SK-N-SH (cell line): ENCODE measurements at regions not wholly inside any gene's neighbourhood (a gene's known extent, or its start where the extent isn't known, plus 50 kb on each side); places are given as distances from the start of the nearest gene placed in this dataset.

Experiments
- CTCF ChIA-PET: fragments of 300-600, 350-600 bp; formaldehyde crosslinking; extraction: SDS; loops from one replicate; lab custom pipeline; 2021; lab: Yijun Ruan, JAX
- POLR2A ChIA-PET: fragments of 350-600 bp; sonication (Branson Sonifier 250); formaldehyde crosslinking; extraction: SDS; loops from one replicate; lab custom pipeline; 2020; ENCODE audit warnings: antibody characterized with exemption, inconsistent platforms; lab: Yijun Ruan, JAX
- DNase-seq: peaks from one replicate; pipeline ENCODE4 v3.0.0; 2012
- H2AFZ ChIP-seq: fragments of 200-600 bp; sonication (generic); 2 replicates; pipeline ENCODE4 v1.8.1; 2016; ENCODE audit warnings: antibody characterized with exemption, mild to moderate bottlenecking, low read depth
- H3F3A ChIP-seq: fragments of 200-600 bp; sonication (generic); replicated peaks from 2 replicates; pipeline ENCODE3; 2016; ENCODE audit warnings: antibody characterized with exemption, mild to moderate bottlenecking; ENCODE audit not compliant: insufficient read depth
- H3K27ac ChIP-seq, 2 experiments: fragments of 200-500 bp in 1 of 2; fragments of 200-600 bp in 1 of 2; sonication (Bioruptor generic) in 1 of 2; sonication (generic), shearing (Covaris generic) in 1 of 2; 2 replicates each; pipeline versions ENCODE4 v1.5.1 to v1.6.1; 2014 to 2016; ENCODE audit warnings: low read depth in 2 of 2, inconsistent platforms in 1 of 2, low read length in 1 of 2, mild to moderate bottlenecking in 1 of 2, mixed read lengths in 1 of 2
- H3K27me3 ChIP-seq: fragments of 200-600 bp; sonication (generic), shearing (Covaris generic); 2 replicates; pipeline ENCODE4 v1.6.1; 2016; ENCODE audit warnings: mixed run types; ENCODE audit not compliant: insufficient read depth
- H3K36me3 ChIP-seq, 2 experiments: fragments of 200-500 bp in 1 of 2; fragments of 200-600 bp in 1 of 2; sonication (Bioruptor generic) in 1 of 2; sonication (generic) in 1 of 2; replicated peaks in 1 of 2; 2 replicates each; pipeline versions ENCODE3 to v1.5.1; 2014 to 2016; ENCODE audit warnings: low read length in 1 of 2, mild to moderate bottlenecking in 1 of 2; ENCODE audit not compliant: insufficient read depth in 2 of 2, control insufficient read depth in 1 of 2
- H3K4me1 ChIP-seq, 2 experiments: fragments of 200-500 bp in 1 of 2; fragments of 200-600 bp in 1 of 2; sonication (Bioruptor generic) in 1 of 2; sonication (generic), shearing (Covaris generic) in 1 of 2; 2 replicates each; pipeline versions ENCODE4 v1.5.1 to v1.6.1; 2014 to 2016; ENCODE audit warnings: low read depth in 1 of 2, low read length in 1 of 2, mixed run types in 1 of 2; ENCODE audit not compliant: insufficient read depth in 2 of 2, control insufficient read depth in 1 of 2
- H3K4me2 ChIP-seq: fragments of 200-600 bp; sonication (generic), shearing (Covaris generic); 2 replicates; pipeline ENCODE4 v1.6.1; 2017; ENCODE audit warnings: mixed run types
- H3K4me3 ChIP-seq, 2 experiments: fragments of 200-500 bp in 1 of 2; fragments of 200-600 bp in 1 of 2; sonication (Bioruptor generic) in 1 of 2; sonication (generic), shearing (Covaris generic) in 1 of 2; 2 replicates each; pipeline versions ENCODE4 v1.5.1 to v1.8.1; 2014 to 2016; ENCODE audit warnings: low read depth in 2 of 2, inconsistent platforms in 1 of 2, low read length in 1 of 2, mild to moderate bottlenecking in 1 of 2, mixed read lengths in 1 of 2, moderate library complexity in 1 of 2
- H3K79me2 ChIP-seq: fragments of 200-600 bp; sonication (generic); 2 replicates; pipeline ENCODE4 v1.8.1; 2017; ENCODE audit warnings: mild to moderate bottlenecking; ENCODE audit not compliant: insufficient read depth
- H3K9ac ChIP-seq: fragments of 200-600 bp; sonication (generic); 2 replicates; pipeline ENCODE4 v1.6.1; 2017; ENCODE audit warnings: mixed run types
- H3K9me2 ChIP-seq: fragments of 200-600 bp; sonication (generic); 2 replicates; pipeline ENCODE4 v1.6.1; 2017; ENCODE audit warnings: mixed run types
- H3K9me3 ChIP-seq: fragments of 200-600 bp; sonication (generic); 2 replicates; pipeline ENCODE4 v1.6.1; 2017; ENCODE audit warnings: mixed run types, mild to moderate bottlenecking, moderate library complexity
- H4K20me1 ChIP-seq: fragments of 200-600 bp; sonication (generic); 2 replicates; pipeline ENCODE4 v1.6.1; 2017; ENCODE audit warnings: mild to moderate bottlenecking, mixed run types; ENCODE audit not compliant: insufficient read depth
- FOSL2 ChIP-seq: IDR thresholded peaks from 2 replicates; pipeline ENCODE4 v1.4.0; 2012; ENCODE audit warnings: low read depth, mild to moderate bottlenecking, moderate library complexity, borderline replicate concordance
- FOXM1 ChIP-seq: IDR thresholded peaks from 2 replicates; pipeline ENCODE4 v1.4.0; 2012; ENCODE audit warnings: low read depth, mild to moderate bottlenecking
- GABPA ChIP-seq: IDR thresholded peaks from 2 replicates; pipeline ENCODE4 v1.4.0; 2012; ENCODE audit warnings: low read depth, mild to moderate bottlenecking
- JUND ChIP-seq: IDR thresholded peaks from 2 replicates; pipeline ENCODE4 v1.4.0; 2012
- MEF2A ChIP-seq: IDR thresholded peaks from 2 replicates; pipeline ENCODE4 v1.4.0; 2012; ENCODE audit warnings: low read depth, borderline replicate concordance
- MXI1 ChIP-seq: IDR thresholded peaks from 2 replicates; pipeline ENCODE4 v1.6.1; 2012; ENCODE audit warnings: mild to moderate bottlenecking, low read depth, low read length, improper control_type of control experiment
- NFIC ChIP-seq: IDR thresholded peaks from 2 replicates; pipeline ENCODE4 v1.4.0; 2012; ENCODE audit warnings: borderline replicate concordance
- POLR2AphosphoS5 ChIP-seq: IDR thresholded peaks from 2 replicates; pipeline ENCODE4 v1.6.1; 2012; ENCODE audit warnings: low read depth, low read length
- REST ChIP-seq: IDR thresholded peaks from 2 replicates; pipeline ENCODE4 v1.6.1; 2012; ENCODE audit warnings: mild to moderate bottlenecking, low read depth, low read length, moderate library complexity
- RFX5 ChIP-seq: IDR thresholded peaks from 2 replicates; pipeline ENCODE4 v1.6.1; 2012; ENCODE audit warnings: mild to moderate bottlenecking, improper control_type of control experiment, low read length
- SIN3A ChIP-seq: IDR thresholded peaks from 2 replicates; pipeline ENCODE4 v1.6.1; 2012; ENCODE audit warnings: low read depth, mild to moderate bottlenecking, low read length, moderate library complexity, borderline replicate concordance
- TAF1 ChIP-seq: IDR thresholded peaks from 2 replicates; pipeline ENCODE4 v1.6.1; 2012; ENCODE audit warnings: low read depth, mild to moderate bottlenecking, low read length, moderate library complexity, borderline replicate concordance
- TCF12 ChIP-seq: IDR thresholded peaks from 2 replicates; pipeline ENCODE4 v1.4.0; 2012
- TEAD4 ChIP-seq: IDR thresholded peaks from 2 replicates; pipeline ENCODE4 v1.4.0; 2012; ENCODE audit warnings: mild to moderate bottlenecking, borderline replicate concordance; ENCODE audit not compliant: insufficient read depth
- USF1 ChIP-seq: IDR thresholded peaks from 2 replicates; pipeline ENCODE4 v1.4.0; 2012; ENCODE audit warnings: low read depth, borderline replicate concordance
- YY1 ChIP-seq: IDR thresholded peaks from 2 replicates; pipeline ENCODE4 v1.4.0; 2012; ENCODE audit warnings: low read depth, mild to moderate bottlenecking
- WGBS: methylation state at CpG from one replicate; pipeline ENCODE4 v1.1.6; 2017; ENCODE audit warnings: low lambda C conversion rate; 5-methylcytosine and 5-hydroxymethylcytosine counted together
- TF ChIP-seq, protein P1 (sequence below): fragments of 150-350 bp; IDR thresholded peaks from 2 replicates; pipeline ENCODE4 v1.6.1; 2016; ENCODE audit warnings: mild to moderate bottlenecking, low read depth, low read length
- TF ChIP-seq, protein P2 (sequence below): IDR thresholded peaks from 2 replicates; pipeline ENCODE4 v1.4.0; 2012; ENCODE audit warnings: low read depth, borderline replicate concordance

- no peaks in the 10 kb centered on the region for H4K20me1 ChIP-seq
- H3F3A ChIP-seq: no peaks in the 10 kb centered on the region
- no peak overlapping the region for H2AFZ ChIP-seq
- TF ChIP-seq TAF1 (no peak), USF1 (no peak), FOSL2 (no peak), YY1 (no peak), JUND (no peak), MXI1 (no peak), TCF12 (no peak), RFX5 (no peak), SIN3A (no peak), NFIC (no peak), FOXM1 (no peak), MEF2A (no peak), POLR2AphosphoS5 (no peak), TEAD4 (no peak), GABPA (no peak), REST (no peak)
- TF ChIP-seq, protein P1, sequence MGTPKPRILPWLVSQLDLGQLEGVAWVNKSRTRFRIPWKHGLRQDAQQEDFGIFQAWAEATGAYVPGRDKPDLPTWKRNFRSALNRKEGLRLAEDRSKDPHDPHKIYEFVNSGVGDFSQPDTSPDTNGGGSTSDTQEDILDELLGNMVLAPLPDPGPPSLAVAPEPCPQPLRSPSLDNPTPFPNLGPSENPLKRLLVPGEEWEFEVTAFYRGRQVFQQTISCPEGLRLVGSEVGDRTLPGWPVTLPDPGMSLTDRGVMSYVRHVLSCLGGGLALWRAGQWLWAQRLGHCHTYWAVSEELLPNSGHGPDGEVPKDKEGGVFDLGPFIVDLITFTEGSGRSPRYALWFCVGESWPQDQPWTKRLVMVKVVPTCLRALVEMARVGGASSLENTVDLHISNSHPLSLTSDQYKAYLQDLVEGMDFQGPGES: no peak
- TF ChIP-seq, protein P2, sequence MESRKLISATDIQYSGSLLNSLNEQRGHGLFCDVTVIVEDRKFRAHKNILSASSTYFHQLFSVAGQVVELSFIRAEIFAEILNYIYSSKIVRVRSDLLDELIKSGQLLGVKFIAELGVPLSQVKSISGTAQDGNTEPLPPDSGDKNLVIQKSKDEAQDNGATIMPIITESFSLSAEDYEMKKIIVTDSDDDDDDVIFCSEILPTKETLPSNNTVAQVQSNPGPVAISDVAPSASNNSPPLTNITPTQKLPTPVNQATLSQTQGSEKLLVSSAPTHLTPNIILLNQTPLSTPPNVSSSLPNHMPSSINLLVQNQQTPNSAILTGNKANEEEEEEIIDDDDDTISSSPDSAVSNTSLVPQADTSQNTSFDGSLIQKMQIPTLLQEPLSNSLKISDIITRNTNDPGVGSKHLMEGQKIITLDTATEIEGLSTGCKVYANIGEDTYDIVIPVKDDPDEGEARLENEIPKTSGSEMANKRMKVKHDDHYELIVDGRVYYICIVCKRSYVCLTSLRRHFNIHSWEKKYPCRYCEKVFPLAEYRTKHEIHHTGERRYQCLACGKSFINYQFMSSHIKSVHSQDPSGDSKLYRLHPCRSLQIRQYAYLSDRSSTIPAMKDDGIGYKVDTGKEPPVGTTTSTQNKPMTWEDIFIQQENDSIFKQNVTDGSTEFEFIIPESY: no peak
- H3K4me2 ChIP-seq: no peak overlapping the region
- H3K36me3 ChIP-seq: no peaks in the 10 kb centered on the region
- no peaks in the 10 kb centered on the region for H3K79me2 ChIP-seq
- POLR2A ChIA-PET: interaction anchor here (0.6 to 3.4 kb wide), 5 partner anchors 11 to 256 kb away, joined by 3 to 21 read pairs (median 6); no protein-coding TSS in a partner anchor
- WGBS: 86% methylated on average over 7 of the region's 8 CpGs
- H3K4me1 ChIP-seq: peaks cover 7 to 50% of the 10 kb centered on the region in 2 experiments; a peak in 3 of 4 replicates
- H3K9me2 ChIP-seq: no peaks in the 10 kb centered on the region
- CTCF ChIA-PET: interaction anchor here (0.8 to 2.4 kb wide), 4 partner anchors 75 to 708 kb away, joined by 3 to 10 read pairs (median 3); no protein-coding TSS in a partner anchor
- H3K4me3 ChIP-seq: no peak overlapping the region
- H3K27ac ChIP-seq: peak overlapping the region in 1 of 2 experiments; percentile 100; a peak in 2 of 4 replicates
- DNase-seq: no peak
- H3K9ac ChIP-seq: no peak overlapping the region
- H3K9me3 ChIP-seq: no peaks in the 10 kb centered on the region
- H3K27me3 ChIP-seq: no peaks in the 10 kb centered on the region
Measured at GRCh38 chr13:109669234-109669612, 117.2 kb downstream of the IRS2 start.
